HG02623 (cell line): ENCODE measurements at regions not wholly inside any gene's neighbourhood (a gene's known extent, or its start where the extent isn't known, plus 50 kb on each side); places are given as distances from the start of the nearest gene placed in this dataset.
"Not testable (repeated sequence)": the region's sequence is repeated elsewhere in the genome, so short reads cannot be mapped to it uniquely, and the experiment has no call there.

ENCODE experiments used
- ATAC-seq: cut with Tn5 transposase; IDR thresholded peaks from one replicate; pipeline ENCODE4 v1.9.1; 2021; ENCODE audit warnings: moderate library complexity; ENCODE audit not compliant: unreplicated experiment

DNA sequence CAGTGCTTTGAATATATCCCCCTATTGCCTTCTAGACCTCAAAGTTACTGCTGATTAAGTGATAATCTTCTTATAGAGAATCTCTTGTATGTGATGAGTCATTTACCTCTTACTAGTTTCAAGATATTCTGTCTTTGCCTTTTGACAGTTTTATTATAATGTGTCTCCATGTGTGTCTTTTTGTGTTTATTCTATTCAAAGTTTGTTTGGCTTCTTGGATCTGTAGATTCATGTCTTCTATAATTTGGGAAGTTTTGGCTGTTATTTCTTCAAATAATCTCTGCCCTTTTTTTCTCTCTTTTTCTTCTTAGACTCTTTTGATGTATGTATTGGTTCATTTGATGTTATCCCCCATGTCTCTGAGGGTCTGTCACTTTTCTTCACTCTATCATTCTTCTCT lies 915.7 kb upstream of the GRIA3 start:
- no peak for ATAC-seq

DNA sequence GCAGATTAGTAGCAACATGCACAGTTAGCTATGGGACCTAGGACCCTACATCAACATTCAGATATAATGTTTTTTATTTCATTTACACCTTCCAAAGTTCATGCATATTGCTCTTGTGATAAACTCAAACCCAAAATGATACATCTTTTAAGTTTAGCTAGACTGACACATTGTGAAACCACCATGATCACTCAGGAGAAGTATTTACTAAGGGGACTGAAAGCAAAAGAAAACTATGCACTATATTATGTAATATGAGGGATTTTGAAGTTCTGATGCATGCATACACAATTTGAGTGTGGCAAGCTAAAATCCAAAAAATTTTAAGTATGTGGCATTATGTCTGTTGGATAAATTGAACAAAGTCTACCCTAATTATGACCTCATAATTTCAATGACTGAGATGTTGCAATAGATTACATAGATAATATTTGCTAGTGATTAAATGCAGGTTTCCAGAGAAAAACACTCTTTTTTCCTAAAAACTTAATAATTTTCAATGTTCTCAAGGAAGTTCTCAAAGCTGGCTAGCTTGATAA lies 914.8 kb upstream of the GRIA3 start:
- ATAC-seq = no peak

DNA sequence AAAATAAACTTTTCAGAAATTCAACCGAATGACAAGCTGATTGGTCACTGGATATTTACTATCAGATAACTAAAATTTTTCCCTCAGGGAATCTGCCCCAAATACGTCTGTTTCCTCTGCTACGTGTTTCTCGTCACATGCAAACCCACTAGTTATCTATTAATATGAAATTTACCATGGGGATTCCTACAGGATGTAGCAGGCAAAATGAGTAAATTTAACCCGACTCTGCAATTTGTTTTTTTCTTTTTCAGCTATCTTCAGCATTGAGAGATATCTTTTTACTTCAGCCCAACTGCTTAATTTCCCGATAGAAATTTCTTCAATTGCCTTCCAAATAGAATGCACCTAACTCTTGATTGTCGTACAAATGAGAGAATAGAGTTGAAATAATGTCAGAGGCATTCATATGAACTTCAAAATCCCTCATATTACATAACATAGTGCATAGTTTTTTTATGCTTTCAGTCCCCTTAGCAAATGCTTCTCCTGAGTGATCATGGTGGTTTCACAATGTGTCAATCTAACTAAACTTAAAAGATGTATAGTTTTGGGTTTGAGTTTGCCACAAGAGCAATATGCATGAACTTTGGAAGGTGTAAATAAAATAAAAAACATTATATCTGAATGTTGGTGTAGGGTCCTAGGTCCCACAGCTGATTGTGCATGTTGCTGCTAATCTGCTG lies 913.1 kb upstream of the GRIA3 start:
- ATAC-seq = no peak

DNA sequence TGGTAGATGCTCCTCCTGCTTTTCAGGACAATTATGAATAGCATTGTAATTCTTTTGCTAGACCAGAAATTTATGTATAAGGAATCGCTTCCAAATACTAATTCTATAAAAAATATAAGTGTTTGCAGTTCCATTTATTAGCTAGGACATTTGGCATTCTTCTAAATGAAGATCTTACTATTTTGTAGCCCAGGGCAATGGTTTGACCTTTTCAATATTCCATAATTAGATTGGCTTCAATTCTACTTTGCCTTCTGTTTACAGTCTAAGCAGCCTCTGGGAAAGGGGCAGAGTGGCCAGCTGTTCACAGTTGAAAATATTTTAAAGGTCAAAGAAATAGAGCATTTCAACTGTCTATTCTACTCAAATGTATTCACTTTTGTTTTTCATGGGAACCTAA lies 912.1 kb upstream of the GRIA3 start:
- no peak for ATAC-seq

DNA sequence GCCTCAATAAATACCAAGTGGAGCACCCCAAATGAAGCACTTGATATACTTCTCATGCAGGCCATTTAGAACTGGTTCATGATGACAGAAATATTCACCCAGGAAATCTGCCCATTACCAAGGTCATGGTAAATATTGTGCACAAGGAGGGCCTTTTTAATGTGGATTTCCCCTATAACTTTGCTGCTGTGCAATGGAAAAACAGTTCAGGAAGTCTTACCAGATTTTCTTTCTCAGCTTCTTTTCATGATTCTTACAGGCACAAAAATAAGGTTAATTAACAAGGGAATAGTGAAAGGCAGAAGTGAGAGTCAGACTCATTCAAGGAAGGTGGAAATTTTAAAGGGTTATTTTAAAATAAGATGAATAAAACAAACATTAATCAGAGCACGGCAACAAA lies 904.3 kb upstream of the GRIA3 start:
- no peak for ATAC-seq

DNA sequence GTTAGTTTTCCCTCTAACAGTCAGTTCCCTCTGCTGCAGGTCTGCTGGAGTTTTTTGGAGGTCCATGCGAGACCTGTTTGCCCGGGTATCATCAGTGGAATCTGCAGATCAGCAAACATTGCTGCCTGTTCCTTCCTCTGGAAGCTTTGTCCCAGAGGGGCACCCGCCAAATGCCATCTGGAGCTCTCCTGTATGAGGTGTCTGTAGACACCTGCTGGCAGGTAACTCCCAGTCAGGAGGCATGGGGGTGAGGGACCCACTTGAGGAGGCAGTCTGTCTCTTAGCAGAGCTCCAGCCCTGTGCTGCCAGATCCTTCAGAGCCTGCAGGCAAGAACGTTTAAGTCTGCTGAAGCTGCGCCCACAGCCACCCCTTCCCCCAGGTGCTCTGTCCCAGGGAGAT lies 884.3 kb upstream of the GRIA3 start:
- ATAC-seq = not testable (repeated sequence)

DNA sequence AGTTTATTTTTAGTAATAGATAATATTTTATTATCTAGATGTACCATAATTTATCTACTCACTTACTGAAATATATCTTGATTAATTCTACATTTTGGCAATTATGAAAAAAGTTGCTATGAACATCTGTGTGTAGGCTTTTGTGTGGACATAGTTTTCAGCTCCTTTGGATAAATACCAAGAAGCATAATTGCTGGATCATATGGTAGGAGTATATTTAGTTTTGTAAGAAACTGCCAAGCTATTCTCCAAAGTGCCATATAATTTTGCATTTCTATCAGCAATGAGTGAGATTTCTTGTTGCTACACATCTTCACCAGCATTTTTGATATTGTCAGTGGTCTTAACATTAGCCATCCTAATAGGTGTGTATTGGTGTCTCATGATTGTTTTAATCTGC lies 882.6 kb upstream of the GRIA3 start:
- ATAC-seq = no peak

DNA sequence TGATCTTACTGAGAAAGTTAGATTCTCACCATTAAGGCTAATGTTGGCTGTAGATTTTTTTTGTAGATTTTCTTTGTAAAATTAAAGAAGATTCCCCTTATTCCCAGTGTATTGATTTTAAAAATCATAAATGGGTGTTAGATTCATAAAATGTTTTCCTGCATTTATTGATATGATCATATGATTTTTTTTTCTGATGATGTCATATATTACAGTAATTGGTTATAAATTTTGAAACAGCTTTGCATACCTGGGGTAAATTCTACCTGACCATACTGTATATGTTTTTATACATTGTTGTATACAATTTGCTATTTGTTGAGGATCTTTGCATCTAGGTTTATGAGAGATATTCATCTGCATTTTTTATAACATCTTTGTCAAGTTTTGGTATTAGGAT lies 880.3 kb upstream of the GRIA3 start:
- no peak for ATAC-seq

DNA sequence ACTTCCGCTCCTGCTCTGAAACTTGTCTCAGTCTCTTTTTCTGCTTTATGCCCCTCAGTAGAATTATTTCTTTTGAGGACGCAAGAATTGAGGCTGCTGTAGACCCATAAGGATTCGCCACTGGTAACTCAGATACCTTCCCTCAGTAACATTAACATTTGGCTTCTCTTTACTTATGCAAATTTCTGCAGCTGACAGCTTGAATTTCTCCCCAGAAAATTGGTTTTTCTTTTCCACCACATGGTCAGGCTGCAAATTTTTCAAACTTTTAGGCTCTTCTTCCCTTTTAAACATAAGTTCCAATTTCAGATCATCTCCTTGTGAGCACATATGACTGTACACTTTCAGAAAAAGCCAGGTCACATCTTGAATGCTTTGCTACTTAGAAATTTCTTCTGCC lies 839.3 kb upstream of the GRIA3 start:
- ATAC-seq = no peak

DNA sequence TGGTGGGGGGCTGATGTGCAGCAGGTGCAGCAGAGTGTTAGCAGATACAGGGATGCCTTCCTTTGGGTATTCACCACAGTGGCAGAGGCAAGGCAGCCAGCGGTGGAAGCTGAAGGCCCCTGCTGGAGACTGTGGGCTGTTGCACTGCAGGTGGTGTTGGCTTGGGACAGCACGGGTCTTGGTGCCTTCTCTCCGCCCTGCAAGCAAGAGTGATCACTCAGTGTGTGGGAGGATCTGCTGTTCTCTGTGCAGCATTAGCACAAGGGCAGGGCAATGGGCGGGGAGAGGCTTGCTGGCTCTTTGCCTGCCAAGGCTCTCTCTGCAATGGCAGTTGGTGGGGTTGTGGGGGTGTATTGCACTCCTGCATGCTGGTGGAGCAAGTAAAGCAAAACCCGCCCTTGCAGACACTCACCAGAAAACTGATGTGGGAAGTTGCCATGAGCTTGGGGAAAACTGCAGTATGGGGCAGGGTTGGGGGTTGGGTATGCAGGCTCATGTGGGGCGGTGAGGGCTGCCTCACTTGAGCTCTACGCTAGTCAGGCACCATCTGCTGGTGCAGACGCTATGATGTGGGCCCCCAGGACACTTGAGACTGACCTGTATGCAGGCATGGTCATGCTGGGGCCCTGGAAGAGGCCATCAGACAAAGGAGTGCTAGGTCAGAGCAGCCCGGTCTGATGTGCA lies 820.8 kb upstream of the GRIA3 start:
- ATAC-seq = no peak

DNA sequence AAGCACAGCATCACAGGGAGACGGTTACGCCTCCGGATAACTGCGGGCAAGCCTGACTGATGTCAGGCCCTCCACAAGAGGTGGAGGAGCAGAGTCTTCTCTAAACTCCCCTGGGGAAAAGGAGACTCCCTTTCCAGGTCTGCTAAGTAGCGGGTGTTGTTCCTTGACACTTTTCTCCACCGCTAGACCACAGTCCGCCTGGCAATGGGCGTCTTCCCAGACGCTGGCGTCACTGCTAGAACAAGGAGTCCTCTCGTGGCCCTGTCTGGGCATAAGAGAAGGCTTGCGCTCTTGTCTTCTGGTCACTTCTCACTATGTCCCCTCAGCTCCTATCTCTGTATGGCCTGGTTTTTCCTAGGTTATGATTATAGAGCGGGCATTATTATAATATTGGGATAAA lies 808.5 kb upstream of the GRIA3 start:
- not testable (repeated sequence) for ATAC-seq

DNA sequence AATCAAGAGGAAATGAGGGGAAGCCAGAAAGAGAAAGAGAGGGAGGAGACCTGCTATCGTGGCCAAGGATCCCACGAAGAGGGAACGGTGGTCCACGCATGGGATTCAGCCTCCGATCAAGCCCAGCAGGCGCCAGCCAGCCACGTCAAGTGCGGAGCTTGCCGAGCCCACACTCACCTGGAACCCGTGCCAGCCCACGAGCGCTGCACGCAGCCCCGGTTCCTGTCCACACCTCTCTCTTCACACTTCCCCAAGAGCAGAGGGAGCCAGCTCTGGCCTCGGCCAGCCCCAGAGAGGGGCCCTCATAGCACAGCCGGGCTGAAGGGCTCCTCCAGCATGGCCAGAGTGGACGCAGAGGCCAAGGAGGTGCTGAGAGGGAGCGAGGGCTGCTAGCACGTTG lies 795.1 kb upstream of the GRIA3 start:
- no peak for ATAC-seq

DNA sequence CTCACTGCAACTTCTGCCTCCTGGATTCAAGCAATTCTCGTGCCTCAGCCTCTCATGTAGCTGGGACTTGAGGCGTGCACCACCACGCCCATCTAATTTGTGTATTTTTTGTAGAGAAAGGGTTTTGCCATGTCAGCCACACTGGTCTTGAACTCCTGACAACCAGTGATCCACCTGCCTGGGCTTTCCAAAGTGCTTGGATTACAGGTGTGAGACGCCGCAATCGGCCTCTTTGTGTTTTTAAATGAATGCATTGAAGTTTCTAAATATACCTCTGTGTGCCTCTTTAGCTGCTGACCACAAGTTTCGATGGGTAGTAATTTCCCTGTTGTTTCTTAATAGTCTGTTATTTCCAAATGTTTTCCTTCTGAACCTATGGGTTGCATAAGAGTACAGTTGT lies 765.3 kb upstream of the GRIA3 start:
- no peak for ATAC-seq

DNA sequence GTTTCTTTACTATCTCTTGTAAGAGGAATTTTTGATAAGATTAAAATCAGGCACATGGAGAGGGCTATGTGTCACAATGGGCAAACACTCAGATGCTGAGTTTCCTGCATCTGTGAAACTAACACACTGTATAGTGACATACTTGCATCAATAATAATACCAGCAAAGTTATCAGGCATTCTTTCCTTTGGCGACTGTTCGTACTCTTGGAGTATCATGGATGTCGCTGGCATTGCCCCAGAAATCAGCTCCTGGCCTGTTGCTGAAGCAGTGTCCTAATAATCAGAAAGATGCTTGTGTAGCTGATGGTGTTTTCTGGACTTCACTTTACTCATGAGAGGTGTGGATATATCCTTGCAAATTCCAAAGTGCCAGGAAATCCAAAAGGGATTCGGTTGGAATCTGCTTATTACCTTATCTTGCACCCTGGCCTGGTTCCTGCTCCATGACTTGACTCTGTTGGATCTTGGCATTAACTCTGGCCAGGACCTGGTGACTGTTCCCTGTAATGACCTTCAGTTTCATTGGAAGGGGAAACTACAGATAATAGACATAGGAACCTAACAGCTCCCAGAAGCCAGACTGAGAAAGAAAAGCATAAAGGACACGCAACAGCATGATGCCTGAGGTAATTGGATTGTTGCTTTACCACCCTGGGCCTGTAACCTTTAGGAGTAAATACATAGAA lies 762.5 kb upstream of the GRIA3 start:
- ATAC-seq = no peak

DNA sequence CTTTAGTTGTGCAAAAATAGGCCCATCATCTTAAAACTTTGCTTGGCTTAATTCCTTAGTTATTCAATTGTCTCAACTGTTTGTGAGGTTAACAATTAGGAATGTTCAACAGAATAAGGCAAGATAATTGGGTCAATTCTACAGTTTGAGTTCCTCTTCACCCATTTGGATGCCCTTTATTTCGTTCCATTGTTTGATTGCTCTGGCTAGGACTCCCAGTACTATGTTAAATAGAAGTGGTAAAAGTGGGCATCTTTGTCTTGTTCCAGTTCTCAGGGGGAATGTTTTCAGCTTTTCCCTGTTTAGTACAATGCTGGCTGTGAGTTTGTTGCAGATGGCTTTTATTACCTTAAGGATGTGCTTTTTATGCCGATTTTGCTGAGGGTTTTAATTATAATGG lies 761.5 kb upstream of the GRIA3 start:
- no peak for ATAC-seq

DNA sequence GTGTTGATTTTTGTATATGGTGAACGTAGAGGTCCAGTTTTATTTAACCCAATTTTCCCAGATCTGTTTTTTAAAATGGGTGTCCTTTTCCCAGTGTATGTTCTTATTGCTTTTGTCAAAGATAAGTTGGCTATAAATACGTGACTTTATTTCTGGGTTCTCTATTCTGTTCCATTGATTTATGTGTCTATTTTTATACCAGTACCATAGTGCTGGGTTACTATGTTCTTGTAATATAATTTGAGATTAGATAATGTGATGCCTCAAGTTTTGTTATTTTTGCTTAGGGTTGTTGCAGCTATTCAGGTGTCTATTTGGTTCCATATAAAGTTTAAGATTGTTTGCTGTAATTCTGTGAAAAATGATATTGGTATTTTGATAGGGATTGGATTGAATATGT lies 749.1 kb upstream of the GRIA3 start:
- no peak for ATAC-seq

DNA sequence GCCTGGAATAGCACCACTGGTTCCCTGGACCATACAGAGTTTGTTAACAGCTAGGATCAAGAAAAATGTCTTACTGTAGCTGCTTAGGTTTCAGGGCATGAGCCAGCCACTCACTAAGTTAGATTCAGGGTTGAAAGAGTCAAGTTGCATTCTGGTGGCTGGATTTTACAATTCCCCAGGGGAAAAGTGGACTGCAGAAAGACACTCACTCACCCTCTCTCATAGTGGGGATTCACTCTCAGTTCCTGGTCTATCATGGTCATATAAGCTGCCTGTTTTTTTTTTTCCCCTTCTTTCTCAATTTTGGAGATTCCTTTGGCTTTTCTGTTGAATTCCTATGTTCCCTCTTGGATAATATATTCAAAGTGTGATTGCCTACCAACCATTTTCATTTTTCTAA lies 744.2 kb upstream of the GRIA3 start:
- no peak for ATAC-seq

DNA sequence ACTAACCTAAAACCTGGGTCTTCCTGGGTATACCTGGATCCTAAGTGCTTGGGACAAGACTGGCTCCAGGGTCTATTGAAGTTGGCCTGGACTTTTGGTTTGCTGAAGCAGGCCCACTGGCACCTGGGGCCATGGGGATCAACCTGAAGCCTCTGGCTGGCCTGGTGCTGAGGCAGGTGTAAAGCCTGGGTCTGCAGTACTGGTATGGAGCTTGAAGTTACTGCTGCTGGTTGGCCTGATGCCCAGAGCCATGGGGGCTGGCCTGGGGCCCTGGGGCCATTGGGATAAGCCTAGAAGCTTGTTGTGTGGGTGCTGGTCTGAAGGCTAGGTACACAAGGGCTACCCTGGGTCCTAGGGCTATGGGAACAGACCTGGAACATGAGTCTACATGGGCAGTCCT lies 743.2 kb upstream of the GRIA3 start:
- ATAC-seq = no peak

DNA sequence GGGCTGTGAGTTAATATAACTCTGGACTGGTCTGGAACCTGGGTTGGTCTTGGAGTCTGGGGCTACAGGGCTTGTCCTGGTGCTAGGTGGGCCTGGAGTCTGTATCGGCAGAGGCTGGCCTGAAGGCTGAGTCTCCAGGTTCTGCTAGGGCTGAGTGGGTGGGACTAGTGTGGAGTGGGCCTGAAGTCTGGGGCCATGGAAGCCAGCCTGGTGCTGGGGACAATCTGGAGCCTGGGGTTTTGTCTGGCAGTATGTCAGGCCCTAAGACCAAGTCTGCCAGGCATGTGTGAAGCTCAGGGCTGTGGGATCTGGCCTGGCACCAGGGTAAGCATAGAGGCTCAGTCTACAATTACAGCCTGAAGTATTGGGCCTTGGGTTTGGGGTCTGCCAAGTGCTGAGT lies 742.6 kb upstream of the GRIA3 start:
- no peak for ATAC-seq

DNA sequence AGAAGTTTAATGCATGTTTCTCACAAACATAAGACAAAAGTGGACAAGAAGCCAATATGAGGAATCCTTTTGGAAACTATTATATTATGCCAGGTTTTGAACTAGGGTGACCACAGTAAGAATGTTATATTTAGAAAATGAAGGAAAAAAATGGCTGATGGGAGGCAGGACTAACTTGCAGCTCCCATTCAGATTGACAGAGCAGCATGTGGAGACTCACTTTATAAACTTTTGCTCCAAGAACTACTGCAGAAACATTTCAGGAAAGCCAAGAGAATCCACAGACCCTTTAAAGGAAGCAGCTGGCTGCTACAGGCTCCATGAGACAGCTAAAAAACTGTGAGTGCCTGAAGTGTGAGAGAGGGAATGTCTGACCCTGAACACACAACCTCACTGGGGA lies 738.6 kb upstream of the GRIA3 start:
- no peak for ATAC-seq

DNA sequence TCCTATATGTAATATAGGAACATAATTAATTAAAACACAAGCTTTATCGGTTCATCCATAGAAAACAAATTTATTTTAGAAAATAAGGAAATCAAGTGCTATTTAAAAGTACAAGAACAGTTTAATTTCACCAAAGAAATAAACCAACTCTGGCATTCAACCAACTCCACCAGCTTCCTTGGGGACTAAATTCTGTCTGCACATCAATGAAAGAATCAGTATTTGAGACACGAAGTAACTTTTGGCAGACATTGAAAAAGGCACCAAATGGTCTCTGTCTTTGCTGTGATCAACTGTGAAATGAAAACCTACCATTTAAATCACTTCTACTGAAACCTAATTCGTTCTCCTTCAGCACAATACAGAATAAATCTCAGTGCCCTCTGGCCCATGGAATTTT lies 719.7 kb upstream of the GRIA3 start:
- no peak for ATAC-seq

DNA sequence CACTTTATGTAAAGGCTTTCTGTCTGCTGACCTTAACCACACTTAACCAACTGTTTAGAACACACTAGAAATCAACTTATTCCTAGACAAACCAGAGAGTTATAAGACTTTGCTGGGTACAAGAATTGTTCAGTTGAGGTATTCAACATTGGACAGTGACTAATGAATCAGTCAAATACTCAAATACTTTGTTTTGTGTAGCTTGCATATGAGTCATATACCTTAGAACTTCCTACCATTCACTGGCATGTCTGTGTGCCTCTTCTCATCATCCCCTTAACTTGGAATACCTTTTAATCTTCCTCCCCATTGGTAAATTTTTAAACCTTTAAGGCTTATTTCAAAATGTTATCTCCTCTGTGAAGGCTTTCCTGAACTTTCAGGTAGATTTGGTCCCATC lies 708.8 kb upstream of the GRIA3 start:
- no peak for ATAC-seq
